ENCODE measurements at regions not wholly inside any gene's neighbourhood (a gene's known extent, or its start where the extent isn't known, plus 50 kb on each side); places are given as distances from the start of the nearest gene placed in this dataset.

GRCh38 chr12:98002887-98003493, 512.4 kb upstream of the TMPO start:
- H3K27ac ChIP-seq (ENCODE audit: low read depth, low read length): no peak overlapping the region
- no peaks in the 10 kb centered on the region for H3K79me1 ChIP-seq (ENCODE audit: low read length)
- no peaks in the 10 kb centered on the region for H3K4me1 ChIP-seq (ENCODE audit: control insufficient read depth, low read depth, low read length)
- DNase-seq: peak; percentile 87
- H3K56ac ChIP-seq (ENCODE audit: low read length): peak overlapping the region; percentile 64
- no peak overlapping the region for H4K5ac ChIP-seq (ENCODE audit: low read length)
- H3K36me3 ChIP-seq (ENCODE audit: control insufficient read depth, insufficient read depth, low read length): no peaks in the 10 kb centered on the region
- H3K27me3 ChIP-seq (ENCODE audit: insufficient read depth, low read length, poor library complexity): no peaks in the 10 kb centered on the region
- no peak overlapping the region for H3K4me2 ChIP-seq (ENCODE audit: low read length)
- H3K9ac ChIP-seq (ENCODE audit: low read length): no peak overlapping the region
- no peaks in the 10 kb centered on the region for H3K79me2 ChIP-seq (ENCODE audit: control insufficient read depth, insufficient read depth, low read length)
- H3K4me3 ChIP-seq (ENCODE audit: low read length): no peak overlapping the region
- H2AK5ac ChIP-seq (ENCODE audit: low read length): no peak overlapping the region
- no peak overlapping the region for H4K8ac ChIP-seq (ENCODE audit: low read depth, low read length)
- H3K18ac ChIP-seq (ENCODE audit: low read length): no peak overlapping the region
- no peak overlapping the region for H2BK5ac ChIP-seq (ENCODE audit: low read length)
- WGBS (ENCODE audit: extremely low coverage, insufficient coverage, low lambda C conversion rate): no CpG with 5 or more reads among the region's 9 CpGs
- H3K4ac ChIP-seq (ENCODE audit: low read depth, low read length): no peak overlapping the region
- no peak overlapping the region for H3K23ac ChIP-seq (ENCODE audit: low read length)
- H2BK15ac ChIP-seq (replicated peaks; ENCODE audit: low read depth): no peak overlapping the region
- H2BK120ac ChIP-seq (ENCODE audit: low read depth, low read length): no peak overlapping the region

DNA sequence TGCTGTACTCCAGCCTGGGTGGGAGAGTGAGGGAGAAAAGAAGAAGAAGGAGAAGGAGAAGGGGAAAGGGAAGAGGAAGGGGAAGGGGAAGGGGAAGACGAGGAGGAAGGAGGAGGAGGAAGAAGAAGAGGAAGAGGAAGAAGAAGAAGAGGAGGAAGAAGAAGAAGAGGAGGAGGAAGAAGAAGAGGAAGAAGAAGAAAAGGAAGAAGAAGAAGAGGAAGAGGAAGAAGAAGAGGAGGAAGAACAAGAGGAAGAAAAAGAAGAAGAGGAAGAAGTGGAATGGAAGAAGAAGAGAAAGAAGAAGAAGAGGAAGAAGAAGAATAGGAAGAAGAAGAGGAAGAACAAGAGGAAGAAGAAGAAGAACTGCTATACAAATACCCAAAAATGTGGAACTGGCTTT, 507.4 kb upstream of the TMPO start:
- no peak overlapping the region for H3K4me3 ChIP-seq (ENCODE audit: low read length)
- H3K4ac ChIP-seq (ENCODE audit: low read depth, low read length): no peak overlapping the region
- H3K9ac ChIP-seq (ENCODE audit: low read length): no peak overlapping the region
- no peak overlapping the region for H4K5ac ChIP-seq (ENCODE audit: low read length)
- H2BK15ac ChIP-seq (replicated peaks; ENCODE audit: low read depth): no peak overlapping the region
- no peak overlapping the region for H3K27ac ChIP-seq (ENCODE audit: low read depth, low read length)
- H3K4me1 ChIP-seq (ENCODE audit: control insufficient read depth, low read depth, low read length): no peaks in the 10 kb centered on the region
- H2BK5ac ChIP-seq (ENCODE audit: low read length): no peak overlapping the region
- H3K27me3 ChIP-seq (ENCODE audit: insufficient read depth, low read length, poor library complexity): no peaks in the 10 kb centered on the region
- H3K79me1 ChIP-seq (ENCODE audit: low read length): no peaks in the 10 kb centered on the region
- no peaks in the 10 kb centered on the region for H3K36me3 ChIP-seq (ENCODE audit: control insufficient read depth, insufficient read depth, low read length)
- H3K18ac ChIP-seq (ENCODE audit: low read length): no peak overlapping the region
- DNase-seq: no peak
- H3K4me2 ChIP-seq (ENCODE audit: low read length): no peak overlapping the region
- H4K8ac ChIP-seq (ENCODE audit: low read depth, low read length): no peak overlapping the region
- no peak overlapping the region for H2BK120ac ChIP-seq (ENCODE audit: low read depth, low read length)
- no peaks in the 10 kb centered on the region for H3K79me2 ChIP-seq (ENCODE audit: control insufficient read depth, insufficient read depth, low read length)
- no peak overlapping the region for H3K23ac ChIP-seq (ENCODE audit: low read length)
- no CpG with 5 or more reads among the region's 1 CpG for WGBS (ENCODE audit: extremely low coverage, insufficient coverage, low lambda C conversion rate)
- no peak overlapping the region for H2AK5ac ChIP-seq (ENCODE audit: low read length)
- H3K56ac ChIP-seq (ENCODE audit: low read length): no peak overlapping the region

GRCh38 chr12:98013560-98013959, 501.8 kb upstream of the TMPO start:
- H3K4ac ChIP-seq (ENCODE audit: low read depth, low read length): no peak overlapping the region
- H2BK120ac ChIP-seq (ENCODE audit: low read depth, low read length): no peak overlapping the region
- no peak overlapping the region for H2BK15ac ChIP-seq (replicated peaks; ENCODE audit: low read depth)
- no CpG with 5 or more reads among the region's 5 CpGs for WGBS (ENCODE audit: extremely low coverage, insufficient coverage, low lambda C conversion rate)
- no peaks in the 10 kb centered on the region for H3K4me1 ChIP-seq (ENCODE audit: control insufficient read depth, low read depth, low read length)
- no peak overlapping the region for H2BK5ac ChIP-seq (ENCODE audit: low read length)
- H4K8ac ChIP-seq (ENCODE audit: low read depth, low read length): no peak overlapping the region
- H3K23ac ChIP-seq (ENCODE audit: low read length): no peak overlapping the region
- H3K18ac ChIP-seq (ENCODE audit: low read length): no peak overlapping the region
- H3K9ac ChIP-seq (ENCODE audit: low read length): no peak overlapping the region
- no peak for DNase-seq
- H3K4me3 ChIP-seq (ENCODE audit: low read length): no peak overlapping the region
- no peak overlapping the region for H4K5ac ChIP-seq (ENCODE audit: low read length)
- H3K4me2 ChIP-seq (ENCODE audit: low read length): no peak overlapping the region
- no peaks in the 10 kb centered on the region for H3K27me3 ChIP-seq (ENCODE audit: insufficient read depth, low read length, poor library complexity)
- no peaks in the 10 kb centered on the region for H3K79me1 ChIP-seq (ENCODE audit: low read length)
- H3K56ac ChIP-seq (ENCODE audit: low read length): no peak overlapping the region
- no peak overlapping the region for H2AK5ac ChIP-seq (ENCODE audit: low read length)
- no peaks in the 10 kb centered on the region for H3K79me2 ChIP-seq (ENCODE audit: control insufficient read depth, insufficient read depth, low read length)
- H3K27ac ChIP-seq (ENCODE audit: low read depth, low read length): no peak overlapping the region
- no peaks in the 10 kb centered on the region for H3K36me3 ChIP-seq (ENCODE audit: control insufficient read depth, insufficient read depth, low read length)

DNA sequence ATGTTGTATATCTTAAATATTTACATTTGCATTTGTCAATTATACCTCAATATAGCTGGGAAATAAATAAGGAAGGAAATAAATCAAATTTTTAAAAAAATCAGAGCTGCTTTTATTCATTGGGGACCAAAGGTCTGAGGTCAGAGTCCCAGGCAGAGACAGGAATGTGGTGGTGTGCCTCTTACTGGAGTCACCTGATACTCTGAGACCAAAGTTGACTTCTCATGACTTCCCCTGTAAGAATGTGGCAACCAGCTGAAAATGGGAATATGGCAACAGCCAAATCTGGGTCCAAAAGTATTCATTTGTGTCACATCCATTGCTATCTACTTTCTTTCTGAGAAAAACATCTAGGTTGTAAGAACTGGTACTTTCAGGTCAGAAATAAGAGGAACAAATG, 496.6 kb upstream of the TMPO start:
- Histone ChIP-seq H3K27ac (ENCODE audit: low read depth, low read length) (no peak overlapping the region), H3K4me3 (ENCODE audit: low read length) (no peak overlapping the region), H2BK5ac (ENCODE audit: low read length) (no peak overlapping the region), H3K79me2 (ENCODE audit: control insufficient read depth, insufficient read depth, low read length) (no peaks in the 10 kb centered on the region), H3K4me1 (ENCODE audit: control insufficient read depth, low read depth, low read length) (no peaks in the 10 kb centered on the region), H2AK5ac (ENCODE audit: low read length) (no peak overlapping the region), H3K4me2 (ENCODE audit: low read length) (no peak overlapping the region), H3K18ac (ENCODE audit: low read length) (no peak overlapping the region), H3K36me3 (ENCODE audit: control insufficient read depth, insufficient read depth, low read length) (no peaks in the 10 kb centered on the region), H4K5ac (ENCODE audit: low read length) (no peak overlapping the region), H3K9ac (ENCODE audit: low read length) (no peak overlapping the region), H3K4ac (ENCODE audit: low read depth, low read length) (no peak overlapping the region), H2BK120ac (ENCODE audit: low read depth, low read length) (no peak overlapping the region), H3K56ac (ENCODE audit: low read length) (no peak overlapping the region), H2BK15ac (replicated peaks; ENCODE audit: low read depth) (no peak overlapping the region), H3K79me1 (ENCODE audit: low read length) (no peaks in the 10 kb centered on the region), H3K23ac (ENCODE audit: low read length) (no peak overlapping the region), H4K8ac (ENCODE audit: low read depth, low read length) (no peak overlapping the region), H3K27me3 (ENCODE audit: insufficient read depth, low read length, poor library complexity) (no peaks in the 10 kb centered on the region)
- no peak for DNase-seq

GRCh38 chr12:98020376-98020775, 495.0 kb upstream of the TMPO start:
- Histone ChIP-seq H3K4me1 (ENCODE audit: control insufficient read depth, low read depth, low read length) (no peaks in the 10 kb centered on the region), H3K4ac (ENCODE audit: low read depth, low read length) (no peak overlapping the region), H2BK5ac (ENCODE audit: low read length) (no peak overlapping the region), H3K4me2 (ENCODE audit: low read length) (no peak overlapping the region), H3K56ac (ENCODE audit: low read length) (no peak overlapping the region), H3K4me3 (ENCODE audit: low read length) (no peak overlapping the region), H2BK120ac (ENCODE audit: low read depth, low read length) (no peak overlapping the region), H3K9ac (ENCODE audit: low read length) (no peak overlapping the region), H3K27me3 (ENCODE audit: insufficient read depth, low read length, poor library complexity) (no peaks in the 10 kb centered on the region), H3K79me2 (ENCODE audit: control insufficient read depth, insufficient read depth, low read length) (no peaks in the 10 kb centered on the region), H3K18ac (ENCODE audit: low read length) (no peak overlapping the region), H4K8ac (ENCODE audit: low read depth, low read length) (no peak overlapping the region), H4K5ac (ENCODE audit: low read length) (no peak overlapping the region), H2BK15ac (replicated peaks; ENCODE audit: low read depth) (no peak overlapping the region), H3K36me3 (ENCODE audit: control insufficient read depth, insufficient read depth, low read length) (no peaks in the 10 kb centered on the region), H3K23ac (ENCODE audit: low read length) (no peak overlapping the region), H3K79me1 (ENCODE audit: low read length) (no peaks in the 10 kb centered on the region), H3K27ac (ENCODE audit: low read depth, low read length) (no peak overlapping the region), H2AK5ac (ENCODE audit: low read length) (no peak overlapping the region)
- DNase-seq: no peak

GRCh38 chr12:98022961-98023360, 492.4 kb upstream of the TMPO start:
- no peak overlapping the region for H2AK5ac ChIP-seq (ENCODE audit: low read length)
- DNase-seq: no peak
- H3K27ac ChIP-seq (ENCODE audit: low read depth, low read length): no peak overlapping the region
- no peak overlapping the region for H3K4me2 ChIP-seq (ENCODE audit: low read length)
- no peak overlapping the region for H4K5ac ChIP-seq (ENCODE audit: low read length)
- H2BK5ac ChIP-seq (ENCODE audit: low read length): no peak overlapping the region
- H3K4ac ChIP-seq (ENCODE audit: low read depth, low read length): no peak overlapping the region
- no peak overlapping the region for H3K56ac ChIP-seq (ENCODE audit: low read length)
- H3K36me3 ChIP-seq (ENCODE audit: control insufficient read depth, insufficient read depth, low read length): no peaks in the 10 kb centered on the region
- H3K27me3 ChIP-seq (ENCODE audit: insufficient read depth, low read length, poor library complexity): no peaks in the 10 kb centered on the region
- no peaks in the 10 kb centered on the region for H3K4me1 ChIP-seq (ENCODE audit: control insufficient read depth, low read depth, low read length)
- H2BK15ac ChIP-seq (replicated peaks; ENCODE audit: low read depth): no peak overlapping the region
- H3K18ac ChIP-seq (ENCODE audit: low read length): no peak overlapping the region
- no peak overlapping the region for H3K9ac ChIP-seq (ENCODE audit: low read length)
- H3K4me3 ChIP-seq (ENCODE audit: low read length): no peak overlapping the region
- no peak overlapping the region for H4K8ac ChIP-seq (ENCODE audit: low read depth, low read length)
- H2BK120ac ChIP-seq (ENCODE audit: low read depth, low read length): no peak overlapping the region
- H3K23ac ChIP-seq (ENCODE audit: low read length): no peak overlapping the region
- no peaks in the 10 kb centered on the region for H3K79me2 ChIP-seq (ENCODE audit: control insufficient read depth, insufficient read depth, low read length)
- no peaks in the 10 kb centered on the region for H3K79me1 ChIP-seq (ENCODE audit: low read length)

Data from mesendoderm (in vitro differentiated cells).